ENCODE measurements at regions not wholly inside any gene's neighbourhood (a gene's known extent, or its start where the extent isn't known, plus 50 kb on each side); places are given as distances from the start of the nearest gene placed in this dataset.
"Not testable (repeated sequence)": the region's sequence is repeated elsewhere in the genome, so short reads cannot be mapped to it uniquely, and the experiment has no call there.

DNA sequence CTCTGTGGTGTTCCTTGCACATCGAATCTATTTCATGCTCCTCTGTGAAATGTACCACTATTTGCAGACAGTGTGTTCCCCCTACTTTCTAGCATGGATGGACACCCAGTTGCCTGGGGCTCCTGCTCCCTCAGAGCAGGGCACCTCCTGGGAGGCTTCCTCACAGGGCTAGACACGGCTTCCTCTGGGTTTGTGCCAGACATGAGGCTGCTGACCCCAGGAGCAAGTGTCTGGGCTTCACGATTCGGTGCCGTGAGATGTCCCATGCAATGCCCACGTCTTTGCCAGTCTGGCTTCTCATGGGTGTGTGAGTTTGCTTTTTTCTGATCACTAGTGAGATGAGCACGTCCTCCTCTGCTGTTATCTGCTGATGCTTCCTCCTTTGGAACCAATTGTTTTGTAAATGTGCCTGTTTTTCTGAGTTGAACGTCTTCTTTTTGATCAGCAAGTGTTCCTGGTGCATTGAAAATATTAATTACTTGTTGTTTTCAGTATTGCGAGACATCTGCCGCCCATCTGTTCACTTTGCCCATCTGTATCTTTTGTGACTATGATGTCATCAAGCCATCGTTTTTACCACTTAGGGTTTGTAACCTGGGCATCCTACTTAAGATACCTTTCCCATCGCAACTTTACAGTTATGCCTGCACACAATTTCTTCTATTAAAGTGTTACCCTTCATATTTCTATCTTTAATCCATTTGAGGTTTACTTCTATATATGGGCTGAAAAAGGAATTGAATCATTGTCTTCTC is 92.0 kb downstream of the TTLL2 start:
- Histone ChIP-seq H3K9me2 (ENCODE audit: insufficient read depth, low read length) (no peaks in the 10 kb centered on the region), H3K4me2 (ENCODE audit: low read length) (no peak overlapping the region), H3K9me3 (ENCODE audit: low read length) (no peaks in the 10 kb centered on the region), H4K20me1 (ENCODE audit: insufficient read depth, low read length) (no peaks in the 10 kb centered on the region), H3K36me3 (ENCODE audit: insufficient read depth, low read length) (no peaks in the 10 kb centered on the region), H3K4me1 (ENCODE audit: insufficient read depth, low read length, poor library complexity, severe bottlenecking) (no peaks in the 10 kb centered on the region), H3K79me2 (ENCODE audit: insufficient read depth, low read depth, low read length) (no peaks in the 10 kb centered on the region), H3K4me3 (ENCODE audit: low read depth, low read length, poor library complexity, severe bottlenecking) (no peak overlapping the region), H3K27ac (ENCODE audit: low read depth, low read length, poor library complexity, severe bottlenecking) (no peak overlapping the region), H2AFZ (ENCODE audit: low read length) (no peak overlapping the region)
- POLR2A ChIA-PET, result no interaction called here
- TF ChIP-seq EZH2phosphoT487 (IDR thresholded peaks at IDR 0.05; ENCODE audit: borderline replicate concordance, low read depth, low read length), result no peak
- TF ChIP-seq, protein P1, sequence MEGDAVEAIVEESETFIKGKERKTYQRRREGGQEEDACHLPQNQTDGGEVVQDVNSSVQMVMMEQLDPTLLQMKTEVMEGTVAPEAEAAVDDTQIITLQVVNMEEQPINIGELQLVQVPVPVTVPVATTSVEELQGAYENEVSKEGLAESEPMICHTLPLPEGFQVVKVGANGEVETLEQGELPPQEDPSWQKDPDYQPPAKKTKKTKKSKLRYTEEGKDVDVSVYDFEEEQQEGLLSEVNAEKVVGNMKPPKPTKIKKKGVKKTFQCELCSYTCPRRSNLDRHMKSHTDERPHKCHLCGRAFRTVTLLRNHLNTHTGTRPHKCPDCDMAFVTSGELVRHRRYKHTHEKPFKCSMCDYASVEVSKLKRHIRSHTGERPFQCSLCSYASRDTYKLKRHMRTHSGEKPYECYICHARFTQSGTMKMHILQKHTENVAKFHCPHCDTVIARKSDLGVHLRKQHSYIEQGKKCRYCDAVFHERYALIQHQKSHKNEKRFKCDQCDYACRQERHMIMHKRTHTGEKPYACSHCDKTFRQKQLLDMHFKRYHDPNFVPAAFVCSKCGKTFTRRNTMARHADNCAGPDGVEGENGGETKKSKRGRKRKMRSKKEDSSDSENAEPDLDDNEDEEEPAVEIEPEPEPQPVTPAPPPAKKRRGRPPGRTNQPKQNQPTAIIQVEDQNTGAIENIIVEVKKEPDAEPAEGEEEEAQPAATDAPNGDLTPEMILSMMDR (conservative IDR thresholded peaks at IDR 0.05; ENCODE audit: low read length), result no peak
- intact Hi-C loops (cut with micrococcal nuclease; ENCODE audit: unreplicated experiment), result no loop called here
- BruUV-seq (replicated peaks), result no TSS peak
- CTCF ChIA-PET (ENCODE audit: unreplicated experiment), result no interaction called here
- no peak for DNase-seq (ENCODE audit: low spot score)

DNA sequence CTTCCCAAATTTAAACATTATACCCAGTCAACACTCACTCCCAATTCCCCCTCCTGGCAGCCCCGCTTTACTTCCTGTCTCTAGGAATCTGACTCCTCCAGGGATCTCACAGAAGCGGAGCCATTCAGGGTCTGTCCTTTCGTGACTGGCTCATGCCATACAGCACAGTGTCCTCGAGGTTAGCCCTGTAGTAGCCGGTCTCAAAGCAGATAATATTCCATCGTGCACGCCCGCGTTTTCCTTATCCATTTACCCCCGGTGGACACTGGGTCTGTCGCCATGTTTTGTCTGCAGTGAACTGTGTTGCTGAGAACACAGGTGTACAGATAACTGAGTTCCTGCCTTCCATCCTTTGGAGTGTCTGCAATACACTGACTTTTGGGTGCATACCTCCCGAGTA is 95.3 kb downstream of the TTLL2 start:
- POLR2A ChIA-PET, result no interaction called here
- no peak for DNase-seq (ENCODE audit: low spot score)
- no TSS peak for BruUV-seq (replicated peaks)
- Histone ChIP-seq H3K4me1 (ENCODE audit: insufficient read depth, low read length, poor library complexity, severe bottlenecking) (no peaks in the 10 kb centered on the region), H3K36me3 (ENCODE audit: insufficient read depth, low read length) (no peaks in the 10 kb centered on the region), H2AFZ (ENCODE audit: low read length) (no peak overlapping the region), H3K4me3 (ENCODE audit: low read depth, low read length, poor library complexity, severe bottlenecking) (no peak overlapping the region), H4K20me1 (ENCODE audit: insufficient read depth, low read length) (no peaks in the 10 kb centered on the region), H3K9me2 (ENCODE audit: insufficient read depth, low read length) (no peaks in the 10 kb centered on the region), H3K27ac (ENCODE audit: low read depth, low read length, poor library complexity, severe bottlenecking) (no peak overlapping the region), H3K79me2 (ENCODE audit: insufficient read depth, low read depth, low read length) (no peaks in the 10 kb centered on the region), H3K4me2 (ENCODE audit: low read length) (no peak overlapping the region), H3K9me3 (ENCODE audit: low read length) (no peaks in the 10 kb centered on the region)
- TF ChIP-seq, protein P1 (conservative IDR thresholded peaks at IDR 0.05; ENCODE audit: low read length), result no peak
- no peak for TF ChIP-seq EZH2phosphoT487 (IDR thresholded peaks at IDR 0.05; ENCODE audit: borderline replicate concordance, low read depth, low read length)
- CTCF ChIA-PET (ENCODE audit: unreplicated experiment), result no interaction called here
- intact Hi-C loops (cut with micrococcal nuclease; ENCODE audit: unreplicated experiment), result no loop called here

GRCh38 chr6:167420858-167421766 is 96.2 kb downstream of the TTLL2 start:
- BruUV-seq (replicated peaks), result no TSS peak
- H3K4me1 ChIP-seq (ENCODE audit: insufficient read depth, low read length, poor library complexity, severe bottlenecking), result no peaks in the 10 kb centered on the region
- no peak for DNase-seq (ENCODE audit: low spot score)
- no peaks in the 10 kb centered on the region for H3K9me2 ChIP-seq (ENCODE audit: insufficient read depth, low read length)
- no peaks in the 10 kb centered on the region for H3K9me3 ChIP-seq (ENCODE audit: low read length)
- no peak overlapping the region for H3K27ac ChIP-seq (ENCODE audit: low read depth, low read length, poor library complexity, severe bottlenecking)
- no peak overlapping the region for H2AFZ ChIP-seq (ENCODE audit: low read length)
- no peak overlapping the region for H3K4me2 ChIP-seq (ENCODE audit: low read length)
- H3K4me3 ChIP-seq (ENCODE audit: low read depth, low read length, poor library complexity, severe bottlenecking), result no peak overlapping the region
- H3K36me3 ChIP-seq (ENCODE audit: insufficient read depth, low read length), result no peaks in the 10 kb centered on the region
- ChIA-PET POLR2A (no interaction called here), CTCF (ENCODE audit: unreplicated experiment) (no interaction called here)
- no peaks in the 10 kb centered on the region for H4K20me1 ChIP-seq (ENCODE audit: insufficient read depth, low read length)
- intact Hi-C loops (cut with micrococcal nuclease; ENCODE audit: unreplicated experiment), result no loop called here
- no peak for TF ChIP-seq EZH2phosphoT487 (IDR thresholded peaks at IDR 0.05; ENCODE audit: borderline replicate concordance, low read depth, low read length)
- TF ChIP-seq, protein P1 (conservative IDR thresholded peaks at IDR 0.05; ENCODE audit: low read length), result no peak
- H3K79me2 ChIP-seq (ENCODE audit: insufficient read depth, low read depth, low read length), result no peaks in the 10 kb centered on the region

GRCh38 chr6:167421944-167422343 is 97.1 kb downstream of the TTLL2 start:
- H4K20me1 ChIP-seq (ENCODE audit: insufficient read depth, low read length); H3K27ac ChIP-seq (ENCODE audit: low read depth, low read length, poor library complexity, severe bottlenecking); H2AFZ ChIP-seq (ENCODE audit: low read length); DNase-seq (ENCODE audit: low spot score); H3K36me3 ChIP-seq (ENCODE audit: insufficient read depth, low read length); CTCF ChIA-PET (ENCODE audit: unreplicated experiment); H3K4me3 ChIP-seq (ENCODE audit: low read depth, low read length, poor library complexity, severe bottlenecking); H3K4me1 ChIP-seq (ENCODE audit: insufficient read depth, low read length, poor library complexity, severe bottlenecking); POLR2A ChIA-PET; intact Hi-C loops (cut with micrococcal nuclease; ENCODE audit: unreplicated experiment); H3K9me2 ChIP-seq (ENCODE audit: insufficient read depth, low read length); H3K79me2 ChIP-seq (ENCODE audit: insufficient read depth, low read depth, low read length); H3K4me2 ChIP-seq (ENCODE audit: low read length); H3K9me3 ChIP-seq (ENCODE audit: low read length); BruUV-seq (replicated peaks): not testable (repeated sequence)
